Astrocyte (in vitro differentiated cells and primary cell): ENCODE measurements at regions not wholly inside any gene's neighbourhood (a gene's known extent, or its start where the extent isn't known, plus 50 kb on each side); places are given as distances from the start of the nearest gene placed in this dataset.

ENCODE experiments used
- CTCF ChIP-seq: IDR thresholded peaks from 2 replicates; pipeline ENCODE4 v1.5.1; 2011; ENCODE audit warnings: low read depth, mild to moderate bottlenecking, inconsistent platforms, low read length, moderate library complexity; ENCODE audit not compliant: insufficient read depth
- EZH2 ChIP-seq: IDR thresholded peaks from 2 replicates; pipeline ENCODE4 v1.6.1; 2012; ENCODE audit warnings: mild to moderate bottlenecking, low read length, inconsistent platforms; ENCODE audit not compliant: insufficient read depth

- TF ChIP-seq CTCF (no peak), EZH2 (no peak)
These were observed 128.2 kb upstream of the CHST15 start for GRCh38 chr10:124221356-124222317.
